Gastroesophageal sphincter (tissue), 3 donors: ENCODE measurements at regions not wholly inside any gene's neighbourhood (a gene's known extent, or its start where the extent isn't known, plus 50 kb on each side); places are given as distances from the start of the nearest gene placed in this dataset.

Experiments used
- EP300 ChIP-seq: sonication (generic); formaldehyde crosslinking; IDR thresholded peaks from one replicate; pipeline ENCODE4 v1.6.1; 2017; ENCODE audit warnings: antibody characterized with exemption, mild to moderate bottlenecking
- POLR2A ChIP-seq, 2 donors: fragments of 450-650 bp; IDR thresholded peaks; one replicate each; pipeline ENCODE4 v1.6.1; 2017; ENCODE audit warnings: antibody characterized with exemption in 2 of 2, mild to moderate bottlenecking in 2 of 2, moderate library complexity in 1 of 2
- POLR2AphosphoS5 ChIP-seq: sonication (generic); formaldehyde crosslinking; IDR thresholded peaks from one replicate; pipeline ENCODE4 v1.6.1; 2017; ENCODE audit warnings: antibody characterized with exemption
- TF ChIP-seq, protein P1 (sequence below), 4 experiments: fragments of 200-600 bp in 2 of 4; fragments of 450-650 bp in 2 of 4; sonication (generic) in 1 of 4; IDR thresholded peaks; one replicate each; pipeline ENCODE4 v1.5.1; 2017 to 2019; ENCODE audit warnings: antibody characterized with exemption in 4 of 4, mild to moderate bottlenecking in 2 of 4, moderate library complexity in 2 of 4

- TF ChIP-seq POLR2A (IDR thresholded peaks at IDR 0.05) (no peak), EP300 (no peak), POLR2AphosphoS5 (no peak)
- TF ChIP-seq, protein P1, sequence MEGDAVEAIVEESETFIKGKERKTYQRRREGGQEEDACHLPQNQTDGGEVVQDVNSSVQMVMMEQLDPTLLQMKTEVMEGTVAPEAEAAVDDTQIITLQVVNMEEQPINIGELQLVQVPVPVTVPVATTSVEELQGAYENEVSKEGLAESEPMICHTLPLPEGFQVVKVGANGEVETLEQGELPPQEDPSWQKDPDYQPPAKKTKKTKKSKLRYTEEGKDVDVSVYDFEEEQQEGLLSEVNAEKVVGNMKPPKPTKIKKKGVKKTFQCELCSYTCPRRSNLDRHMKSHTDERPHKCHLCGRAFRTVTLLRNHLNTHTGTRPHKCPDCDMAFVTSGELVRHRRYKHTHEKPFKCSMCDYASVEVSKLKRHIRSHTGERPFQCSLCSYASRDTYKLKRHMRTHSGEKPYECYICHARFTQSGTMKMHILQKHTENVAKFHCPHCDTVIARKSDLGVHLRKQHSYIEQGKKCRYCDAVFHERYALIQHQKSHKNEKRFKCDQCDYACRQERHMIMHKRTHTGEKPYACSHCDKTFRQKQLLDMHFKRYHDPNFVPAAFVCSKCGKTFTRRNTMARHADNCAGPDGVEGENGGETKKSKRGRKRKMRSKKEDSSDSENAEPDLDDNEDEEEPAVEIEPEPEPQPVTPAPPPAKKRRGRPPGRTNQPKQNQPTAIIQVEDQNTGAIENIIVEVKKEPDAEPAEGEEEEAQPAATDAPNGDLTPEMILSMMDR (IDR thresholded peaks at IDR 0.05) = no peak
Observed at GRCh38 chr20:48275286-48276020, 490.2 kb upstream of the SULF2 start.
